A549 (cell line): ENCODE measurements at regions not wholly inside any gene's neighbourhood (a gene's known extent, or its start where the extent isn't known, plus 50 kb on each side); places are given as distances from the start of the nearest gene placed in this dataset.

Experiments used
- CTCF ChIP-seq: fragments of >200 bp; sonication (Bioruptor Twin); formaldehyde crosslinking; IDR thresholded peaks from 3 replicates; pipeline ENCODE4 v1.5.1; 2016
- EP300 ChIP-seq, 2 experiments: fragments of >200 bp; sonication (Bioruptor Twin); formaldehyde crosslinking; IDR thresholded peaks; 2 replicates in 1 of 2; 3 replicates in 1 of 2; pipeline ENCODE4 v1.6.1; 2016 to 2017
- HOXA7 ChIP-seq: fragments of 250-450 bp; sonication (Bioruptor Pico); IDR thresholded peaks from 2 replicates; pipeline ENCODE4 v1.5.0; 2020; ENCODE audit warnings: mild to moderate bottlenecking, moderate library complexity
- MAX ChIP-seq: IDR thresholded peaks from 2 replicates; pipeline ENCODE4 v1.6.1; 2012
- POLR2A ChIP-seq: IDR thresholded peaks from 2 replicates; pipeline ENCODE4 v1.6.1; 2012; ENCODE audit warnings: mild to moderate bottlenecking, low read length
- RAD21 ChIP-seq, 2 experiments: fragments of >200 bp in 1 of 2; sonication (Bioruptor Twin) in 1 of 2; formaldehyde crosslinking in 1 of 2; IDR thresholded peaks in 1 of 2; conservative IDR thresholded peaks in 1 of 2; 2 replicates in 1 of 2; 3 replicates in 1 of 2; pipeline ENCODE4 v1.6.1; 2012 to 2018; ENCODE audit warnings: inconsistent platforms in 1 of 2
- RCOR1 ChIP-seq: fragments of 150-350 bp; IDR thresholded peaks from 2 replicates; pipeline ENCODE4 v1.6.1; 2014; ENCODE audit warnings: antibody characterized with exemption, low read length, low read depth
- REST ChIP-seq: fragments of 200-600 bp; sonication (generic); IDR thresholded peaks from 2 replicates; pipeline ENCODE4 v1.6.1; 2016; ENCODE audit warnings: antibody characterized with exemption, mild to moderate bottlenecking, moderate library complexity
- USF2 ChIP-seq: fragments of 450-650 bp; IDR thresholded peaks from 2 replicates; pipeline ENCODE4 v1.6.1; 2014; ENCODE audit warnings: antibody characterized with exemption

DNA sequence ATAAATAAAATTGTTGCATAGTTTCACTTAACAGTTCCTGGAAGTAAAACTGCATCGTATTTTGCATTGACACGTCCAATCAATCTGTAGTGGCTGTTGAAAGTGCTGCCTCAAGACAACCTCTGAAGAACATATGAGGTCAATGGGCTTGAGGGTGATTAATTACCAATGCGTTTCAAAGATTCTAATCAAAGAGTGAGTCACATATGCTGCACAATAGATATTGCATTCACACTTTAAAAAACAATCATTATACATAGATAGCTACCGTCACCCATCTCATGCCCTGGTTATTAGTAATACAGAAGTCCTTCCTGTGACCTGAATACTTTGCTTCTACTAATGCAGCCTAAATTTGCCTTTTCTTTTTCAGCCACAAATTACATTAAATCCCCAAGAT, 743.3 kb upstream of the SLIT2 start:
- TF ChIP-seq MAX, result no peak
- no peak for TF ChIP-seq CTCF
- TF ChIP-seq HOXA7, result no peak
- TF ChIP-seq USF2, result no peak
- no peak for TF ChIP-seq EP300 (IDR thresholded peaks at IDR 0.05)
- no peak for TF ChIP-seq RAD21 (conservative IDR thresholded peaks at IDR 0.05 in 1 of 2, IDR thresholded peaks at IDR 0.05 in 1 of 2)
- no peak for TF ChIP-seq POLR2A
- TF ChIP-seq REST, result no peak
- no peak for TF ChIP-seq RCOR1
